OCI-LY1 (cell line): ENCODE measurements at regions not wholly inside any gene's neighbourhood (a gene's known extent, or its start where the extent isn't known, plus 50 kb on each side); places are given as distances from the start of the nearest gene placed in this dataset.
"Not testable (repeated sequence)": the region's sequence is repeated elsewhere in the genome, so short reads cannot be mapped to it uniquely, and the experiment has no call there.

Experiments
- H2AFZ ChIP-seq: fragments of 200-600 bp; sonication (generic), shearing (Covaris generic); 2 replicates; pipeline ENCODE4 v1.6.0; 2014; ENCODE audit warnings: antibody characterized with exemption, mild to moderate bottlenecking, low read length
- H3F3A ChIP-seq: fragments of 200-600 bp; sonication (generic), shearing (Covaris generic); 2 replicates; pipeline ENCODE4 v1.6.0; 2014; ENCODE audit warnings: mild to moderate bottlenecking, antibody characterized with exemption, low read length, moderate library complexity; ENCODE audit not compliant: insufficient read depth
- H3K27ac ChIP-seq: fragments of 200-600 bp; sonication (generic); 2 replicates; pipeline ENCODE4 v1.5.1; 2014; ENCODE audit warnings: low read length, mixed run types, mild to moderate bottlenecking, low read depth; ENCODE audit not compliant: poor library complexity, severe bottlenecking
- H3K27me3 ChIP-seq: fragments of 200-600 bp; sonication (generic); 2 replicates; pipeline ENCODE4 v1.6.0; 2014; ENCODE audit warnings: antibody characterized with exemption, mild to moderate bottlenecking, low read length, moderate library complexity; ENCODE audit not compliant: insufficient read depth
- H3K36me3 ChIP-seq: fragments of 200-600 bp; sonication (generic); 2 replicates; pipeline ENCODE4 v1.6.1; 2014; ENCODE audit warnings: mild to moderate bottlenecking, antibody characterized with exemption, low read length, moderate library complexity, mixed read lengths; ENCODE audit not compliant: insufficient read depth
- H3K4me1 ChIP-seq: fragments of 200-600 bp; sonication (generic); 2 replicates; pipeline ENCODE4 v1.5.1; 2014; ENCODE audit warnings: mild to moderate bottlenecking, low read length, moderate library complexity; ENCODE audit not compliant: insufficient read depth, severe bottlenecking
- H3K4me2 ChIP-seq: fragments of 200-600 bp; sonication (generic), shearing (Covaris generic); 2 replicates; pipeline ENCODE4 v1.6.1; 2014; ENCODE audit warnings: low read length
- H3K4me3 ChIP-seq: fragments of 200-600 bp; sonication (generic); 2 replicates; pipeline ENCODE4 v1.5.1; 2014; ENCODE audit warnings: low read length, low read depth, mild to moderate bottlenecking, mixed read lengths; ENCODE audit not compliant: poor library complexity, severe bottlenecking
- H3K79me2 ChIP-seq: fragments of 200-600 bp; shearing (Covaris generic); 2 replicates; pipeline ENCODE4 v1.6.1; 2016; ENCODE audit warnings: mixed run types, low read length, mixed read lengths; ENCODE audit not compliant: insufficient read depth
- H3K9ac ChIP-seq: fragments of 200-600 bp; sonication (generic), shearing (Covaris generic); 2 replicates; pipeline ENCODE4 v1.6.1; 2014; ENCODE audit warnings: mild to moderate bottlenecking, low read length, mixed read lengths
- H3K9me2 ChIP-seq: fragments of 200-600 bp; sonication (generic), shearing (Covaris generic); 2 replicates; pipeline ENCODE4 v1.6.1; 2014; ENCODE audit warnings: low read depth, mild to moderate bottlenecking, low read length, mixed read lengths
- H3K9me3 ChIP-seq: fragments of 200-600 bp; shearing (Covaris generic); 2 replicates; pipeline ENCODE4 v1.6.1; 2014; ENCODE audit warnings: low read length, mixed read lengths
- H4K20me1 ChIP-seq: fragments of 200-600 bp; sonication (generic), shearing (Covaris generic); 2 replicates; pipeline ENCODE4 v1.6.0; 2016; ENCODE audit warnings: mild to moderate bottlenecking, low read length; ENCODE audit not compliant: insufficient read depth
- CTCF ChIP-seq: fragments of 200-600 bp; sonication (generic), shearing (Covaris generic); IDR thresholded peaks from 2 replicates; pipeline ENCODE4 v1.5.1; 2017; ENCODE audit warnings: mild to moderate bottlenecking, antibody characterized with exemption, low read length, moderate library complexity, mixed read lengths
- EZH2 ChIP-seq: fragments of 200-600 bp; sonication (generic), shearing (Covaris generic); IDR thresholded peaks from 2 replicates; pipeline ENCODE4 v1.8.0; 2017; ENCODE audit warnings: borderline replicate concordance, mixed run types, mild to moderate bottlenecking, antibody characterized with exemption, low read length, moderate library complexity, mixed read lengths

DNA sequence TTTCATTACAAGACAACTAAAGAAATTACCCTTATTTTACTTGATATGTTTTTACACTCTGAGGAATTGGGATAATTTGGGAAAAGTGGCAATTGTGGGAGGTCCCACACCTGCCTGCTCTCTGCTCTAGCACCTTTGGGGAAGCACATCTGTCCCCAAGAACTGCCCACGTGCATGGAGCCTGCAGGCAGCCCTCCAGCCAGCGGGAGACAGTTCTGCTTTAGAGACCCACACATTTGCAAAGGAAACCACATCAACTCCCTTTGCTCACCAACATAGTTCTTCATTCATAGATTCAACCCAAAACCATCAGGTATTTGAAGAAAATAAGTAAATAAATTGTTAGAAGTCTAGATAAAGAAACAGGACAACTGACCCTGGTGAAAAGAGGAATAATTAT is 239.9 kb upstream of the ID2 start:
- no peak overlapping the region for H2AFZ ChIP-seq
- no peak overlapping the region for H3K27ac ChIP-seq
- no peaks in the 10 kb centered on the region for H3K79me2 ChIP-seq
- no peaks in the 10 kb centered on the region for H4K20me1 ChIP-seq
- no peaks in the 10 kb centered on the region for H3F3A ChIP-seq
- peaks cover 17% of the 10 kb centered on the region; the same call in 1 of the 2 replicates for H3K36me3 ChIP-seq
- H3K9me2 ChIP-seq = no peaks in the 10 kb centered on the region
- no peak overlapping the region for H3K9ac ChIP-seq
- H3K4me3 ChIP-seq = no peak overlapping the region
- peaks cover 21% of the 10 kb centered on the region for H3K4me1 ChIP-seq
- TF ChIP-seq CTCF (no peak), EZH2 (no peak)
- H3K9me3 ChIP-seq = no peaks in the 10 kb centered on the region
- H3K27me3 ChIP-seq = no peaks in the 10 kb centered on the region
- peak overlapping the region; percentile 18; the same call in 1 of the 2 replicates for H3K4me2 ChIP-seq

DNA sequence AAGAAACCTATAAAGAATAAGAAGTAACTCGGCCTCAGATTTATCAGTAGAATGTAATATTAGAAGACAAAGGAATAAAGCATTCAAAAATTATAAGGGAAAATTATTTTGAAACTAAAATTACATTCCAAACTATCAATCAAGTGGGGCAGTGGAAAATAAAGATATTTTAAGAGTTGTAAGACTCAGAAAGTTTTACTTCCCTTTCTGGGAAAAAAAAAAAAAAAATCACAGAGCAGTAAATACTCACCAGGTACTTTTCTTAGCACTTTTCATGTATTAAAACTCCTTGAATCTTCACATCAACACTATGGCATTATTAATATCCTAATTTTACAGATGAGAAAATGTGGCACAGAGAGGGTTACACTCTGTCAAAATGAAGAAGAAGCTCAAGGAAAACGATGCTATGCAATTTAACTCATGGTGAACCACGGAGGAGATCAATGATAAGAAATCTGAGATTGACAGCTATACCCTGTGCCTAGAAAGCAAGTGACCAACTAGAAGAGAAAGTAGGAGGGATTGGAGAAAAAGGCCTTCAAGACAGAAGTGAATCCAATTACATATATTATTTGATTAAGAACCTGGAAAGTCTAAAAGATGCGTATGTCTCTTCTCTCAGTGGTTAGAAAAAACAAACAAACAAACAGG is 238.9 kb upstream of the ID2 start:
- H2AFZ ChIP-seq = no peak overlapping the region
- no peaks in the 10 kb centered on the region for H3K79me2 ChIP-seq
- H3K36me3 ChIP-seq = peaks cover 13% of the 10 kb centered on the region; the same call in 1 of the 2 replicates
- TF ChIP-seq EZH2 = no peak
- no peak for TF ChIP-seq CTCF
- no peaks in the 10 kb centered on the region for H3F3A ChIP-seq
- H3K9me3 ChIP-seq = no peaks in the 10 kb centered on the region
- H3K27me3 ChIP-seq = no peaks in the 10 kb centered on the region
- H3K27ac ChIP-seq = no peak overlapping the region
- H3K4me1 ChIP-seq = peaks cover 21% of the 10 kb centered on the region
- no peak overlapping the region for H3K9ac ChIP-seq
- peak overlapping the region; percentile 18; the same call in 1 of the 2 replicates for H3K4me2 ChIP-seq
- no peak overlapping the region for H3K4me3 ChIP-seq
- no peaks in the 10 kb centered on the region for H3K9me2 ChIP-seq
- no peaks in the 10 kb centered on the region for H4K20me1 ChIP-seq

DNA sequence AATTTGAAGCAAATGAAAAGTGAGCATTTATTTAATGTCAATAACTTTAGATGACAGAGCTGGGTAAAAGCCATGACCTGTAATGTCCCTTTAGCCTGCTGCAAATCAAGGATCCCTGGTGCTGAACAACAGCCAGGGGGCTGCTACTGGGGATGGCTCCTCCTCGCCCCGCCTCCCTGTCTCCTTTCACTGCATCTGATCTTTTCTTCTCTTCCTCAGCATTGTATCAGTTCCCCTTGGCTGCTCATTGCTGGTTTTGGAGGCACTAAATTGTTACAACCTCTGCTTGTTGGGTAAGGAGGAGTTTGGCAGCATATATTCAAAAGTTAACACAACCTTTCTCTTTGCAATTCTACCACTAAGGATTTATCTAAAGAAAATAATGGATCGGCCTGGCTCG is 236.3 kb upstream of the ID2 start:
- H3K36me3 ChIP-seq = peaks cover 4% of the 10 kb centered on the region
- H3K4me1 ChIP-seq = peaks cover 18% of the 10 kb centered on the region
- no peaks in the 10 kb centered on the region for H3K9me2 ChIP-seq
- H3F3A ChIP-seq = no peaks in the 10 kb centered on the region
- no peak overlapping the region for H3K27ac ChIP-seq
- H4K20me1 ChIP-seq = no peaks in the 10 kb centered on the region
- no peaks in the 10 kb centered on the region for H3K27me3 ChIP-seq
- no peak overlapping the region for H2AFZ ChIP-seq
- H3K4me3 ChIP-seq = no peak overlapping the region
- H3K9ac ChIP-seq = no peak overlapping the region
- H3K4me2 ChIP-seq = no peak overlapping the region
- H3K9me3 ChIP-seq = no peaks in the 10 kb centered on the region
- no peak for TF ChIP-seq EZH2
- no peak for TF ChIP-seq CTCF
- no peaks in the 10 kb centered on the region for H3K79me2 ChIP-seq

DNA sequence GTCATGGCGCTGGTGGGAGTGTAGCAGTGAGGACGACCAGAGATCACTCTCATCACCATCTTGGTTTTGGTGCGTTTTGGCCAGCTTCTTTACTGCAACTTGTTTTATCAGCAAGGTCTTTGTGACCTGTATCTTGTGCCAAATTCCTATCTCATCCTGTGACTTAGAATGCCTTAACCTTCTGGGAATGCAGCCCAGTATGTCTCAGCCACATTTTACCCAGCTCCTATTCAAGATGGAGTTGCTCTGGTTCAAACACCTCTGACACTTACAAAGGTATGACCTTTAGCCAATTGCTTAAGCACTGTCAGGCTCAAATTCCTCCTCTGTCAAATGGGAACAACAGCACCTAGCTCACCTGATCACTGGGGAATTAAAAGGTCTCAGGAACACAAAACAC is 235.1 kb upstream of the ID2 start:
- not testable (repeated sequence) for H2AFZ ChIP-seq, H3K27me3 ChIP-seq, H3K9me3 ChIP-seq, H3K4me3 ChIP-seq, H3F3A ChIP-seq, H3K9ac ChIP-seq, H3K9me2 ChIP-seq, H3K79me2 ChIP-seq, H3K27ac ChIP-seq, H3K36me3 ChIP-seq, H3K4me2 ChIP-seq, H4K20me1 ChIP-seq
- H3K4me1 ChIP-seq = peaks cover 16% of the 10 kb centered on the region
